ENCODE measurements at regions not wholly inside any gene's neighbourhood (a gene's known extent, or its start where the extent isn't known, plus 50 kb on each side); places are given as distances from the start of the nearest gene placed in this dataset.

GRCh38 chr1:201772178-201772577 is 56.8 kb upstream of the IPO9 start:
- no peak for DNase-seq (ENCODE audit: low read depth)

GRCh38 chr1:201773764-201774163 is 55.2 kb upstream of the IPO9 start:
- DNase-seq (ENCODE audit: low read depth), result no peak

GRCh38 chr1:201774224-201774982 is 54.6 kb upstream of the IPO9 start:
- DNase-seq (ENCODE audit: low read depth), result no peak

- no peak for DNase-seq (ENCODE audit: low read depth)
Observed at GRCh38 chr1:201774983-201775344, 54.0 kb upstream of the IPO9 start.

- no peak for DNase-seq (ENCODE audit: low read depth)
Observed at GRCh38 chr1:201775380-201775779, 53.6 kb upstream of the IPO9 start.

GRCh38 chr1:201778279-201779065 is 50.5 kb upstream of the IPO9 start:
- DNase-seq (ENCODE audit: low read depth), result no peak

All from activated T-helper 1 cell treated with Interleukin-2 at 50 U/mL for 16 hours (primary cell).